Stimulated activated CD8-positive, alpha-beta memory T cell treated with anti-CD3 and anti-CD28 coated beads, Interleukin-7, amount 100 ng/mL, for 48 hours (primary cell): ENCODE measurements at regions not wholly inside any gene's neighbourhood (a gene's known extent, or its start where the extent isn't known, plus 50 kb on each side); places are given as distances from the start of the nearest gene placed in this dataset.
"Not testable (repeated sequence)": the region's sequence is repeated elsewhere in the genome, so short reads cannot be mapped to it uniquely, and the experiment has no call there.

Experiments used
- DNase-seq, 2 donors: peaks; one replicate each; pipeline ENCODE4 v3.0.0-alpha.2; 2020; ENCODE audit warnings: low read depth in 1 of 2; ENCODE audit errors: extremely low read depth in 1 of 2

GRCh38 chr6:15114061-15114460 lies 131.8 kb upstream of the JARID2 start:
- DNase-seq, result no peak

DNA sequence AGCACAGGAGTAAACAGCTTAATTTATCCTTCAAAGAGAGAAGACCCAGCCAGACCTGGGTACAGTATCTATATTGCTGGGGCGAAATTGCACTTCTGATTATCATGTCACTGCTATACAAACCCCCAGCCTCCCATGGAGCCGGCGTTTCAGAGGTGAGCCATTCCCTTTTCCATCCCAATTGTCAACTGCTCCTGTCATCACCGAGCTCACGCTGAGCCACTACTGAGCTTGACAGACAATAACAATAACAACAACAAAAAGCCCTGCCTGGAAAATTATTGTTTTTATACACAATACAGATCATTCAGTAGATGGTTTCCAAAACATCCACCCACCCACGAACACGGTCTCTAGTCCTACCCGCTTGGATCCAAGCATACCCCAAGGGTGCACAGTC lies 129.0 kb upstream of the JARID2 start:
- no peak for DNase-seq

- no peak for DNase-seq
Measured at GRCh38 chr6:15121443-15121842, 124.4 kb upstream of the JARID2 start.

DNA sequence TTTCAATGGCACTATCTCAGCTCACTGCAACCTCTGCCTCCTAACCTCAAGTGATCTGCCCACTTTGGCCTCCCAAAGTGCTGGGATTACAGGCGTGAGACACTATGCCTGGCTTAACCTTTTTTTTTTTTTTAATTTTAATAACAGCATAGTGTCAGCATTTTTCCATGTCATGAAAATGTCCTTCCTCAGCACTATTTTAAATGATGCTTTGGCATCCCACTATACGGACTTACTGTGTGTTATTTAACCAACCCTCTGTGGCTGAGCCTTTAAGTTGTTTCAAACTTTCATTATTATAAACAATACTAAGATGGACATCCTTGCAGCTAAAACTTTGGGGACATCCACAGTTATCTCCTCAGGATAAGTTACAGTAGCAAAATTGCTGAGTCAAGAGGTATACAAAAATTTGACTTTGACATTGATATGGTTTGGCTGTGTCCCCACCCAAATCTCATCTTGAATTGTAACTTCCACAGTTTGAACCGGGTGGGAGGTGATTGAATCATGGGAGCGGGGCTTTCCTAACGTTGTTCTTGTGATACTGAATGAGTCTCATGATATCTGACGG lies 123.8 kb upstream of the JARID2 start:
- DNase-seq, result no peak

DNA sequence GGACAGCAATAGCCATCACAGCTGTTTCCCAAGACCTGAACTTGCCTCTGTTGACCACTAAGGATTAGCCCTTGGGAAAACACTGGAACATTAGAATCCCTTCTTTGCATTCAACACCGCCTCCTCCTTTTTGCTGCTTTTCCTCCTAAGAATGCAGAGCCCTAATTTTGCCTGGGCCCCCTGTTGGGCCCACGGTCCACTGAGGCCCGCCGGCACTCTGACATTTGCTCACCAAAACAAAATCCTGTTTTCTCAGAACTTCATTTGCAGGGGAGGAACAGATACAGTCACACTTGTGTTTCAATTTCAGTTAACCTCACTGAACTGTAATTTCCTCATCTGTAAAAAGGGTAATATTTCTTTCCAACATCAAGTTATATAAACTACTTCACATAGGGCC lies 116.0 kb upstream of the JARID2 start:
- no peak for DNase-seq

DNA sequence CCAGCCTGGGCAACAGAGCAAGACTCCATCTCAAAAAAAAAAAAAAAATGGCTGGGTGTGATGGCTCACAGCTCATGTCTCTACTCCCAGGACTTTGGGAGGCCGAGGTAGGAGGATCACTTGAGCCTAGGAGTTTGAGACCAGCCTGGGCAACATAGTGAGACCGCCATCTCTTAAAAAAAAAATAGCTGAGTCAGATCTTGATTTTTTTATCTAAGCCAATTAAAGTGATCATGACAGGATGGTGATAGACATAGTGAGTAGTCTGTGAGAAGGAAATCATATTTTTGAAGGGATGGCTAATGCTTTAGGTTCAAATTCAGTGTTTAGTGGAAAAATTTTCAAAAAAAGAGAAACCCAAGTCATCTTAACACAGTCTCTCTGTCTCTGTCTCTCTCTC lies 114.6 kb upstream of the JARID2 start:
- DNase-seq, result no peak

DNA sequence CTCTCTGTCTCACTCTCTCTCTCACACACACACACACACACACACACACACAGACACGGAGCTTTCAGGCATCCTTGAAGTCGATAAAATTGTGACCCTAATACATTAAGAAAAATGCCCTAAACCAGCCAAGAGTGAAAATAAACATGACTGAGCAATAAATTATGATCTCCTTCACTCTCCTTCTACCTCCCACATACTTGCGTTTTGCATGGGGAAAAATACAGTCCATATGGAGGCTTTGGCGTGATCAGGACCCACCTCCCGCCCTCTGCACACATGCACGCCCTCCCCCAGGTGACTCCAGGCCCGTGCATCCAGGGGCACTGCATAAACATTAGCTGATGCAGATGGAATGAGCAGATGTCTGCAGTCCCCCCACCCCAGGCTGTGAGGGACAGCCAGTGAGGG lies 114.2 kb upstream of the JARID2 start:
- no peak for DNase-seq

GRCh38 chr6:15132167-15132566 lies 113.7 kb upstream of the JARID2 start:
- DNase-seq, result no peak

DNA sequence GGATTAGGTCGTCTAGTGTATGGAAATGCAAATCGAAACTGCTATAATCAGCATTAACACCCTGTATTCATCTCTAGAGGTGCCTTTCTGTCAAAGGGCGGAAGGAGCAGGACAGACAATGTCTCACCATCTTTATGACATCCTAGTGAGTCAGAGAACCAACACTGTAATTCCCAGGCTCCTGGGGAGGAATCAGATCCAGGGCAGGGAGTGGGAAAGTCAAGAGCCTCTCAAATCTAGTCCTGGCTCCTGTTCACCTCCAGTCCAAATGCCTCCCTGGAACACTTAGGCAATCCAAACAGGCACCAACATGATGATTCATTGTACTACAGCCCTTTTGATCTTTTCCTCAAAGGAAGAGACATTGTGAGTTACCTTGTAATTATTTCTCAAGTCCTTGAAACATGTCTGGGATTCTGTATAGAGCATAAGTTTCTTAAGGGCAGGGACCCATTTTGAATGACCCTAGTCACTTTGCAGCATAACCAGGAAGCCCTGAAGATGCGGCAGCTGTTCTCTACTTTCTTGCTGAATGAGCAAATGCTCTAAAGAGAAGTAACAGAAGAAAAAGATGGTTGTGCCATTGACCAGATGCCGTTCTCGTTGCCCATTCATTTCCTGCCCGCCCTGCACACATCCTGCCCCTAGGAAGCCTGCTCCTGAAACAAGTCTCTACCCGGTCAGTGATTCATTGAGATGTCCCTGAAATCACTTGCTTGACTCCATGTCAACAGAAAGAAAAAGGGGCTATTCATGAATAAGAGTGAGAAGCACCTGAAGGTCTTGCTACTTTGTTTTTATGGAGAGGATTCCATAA lies 112.8 kb upstream of the JARID2 start:
- no peak for DNase-seq

GRCh38 chr6:15137086-15137485 lies 108.8 kb upstream of the JARID2 start:
- DNase-seq, result no peak

- no peak for DNase-seq
Measured at GRCh38 chr6:15143086-15143485, 102.8 kb upstream of the JARID2 start.

DNA sequence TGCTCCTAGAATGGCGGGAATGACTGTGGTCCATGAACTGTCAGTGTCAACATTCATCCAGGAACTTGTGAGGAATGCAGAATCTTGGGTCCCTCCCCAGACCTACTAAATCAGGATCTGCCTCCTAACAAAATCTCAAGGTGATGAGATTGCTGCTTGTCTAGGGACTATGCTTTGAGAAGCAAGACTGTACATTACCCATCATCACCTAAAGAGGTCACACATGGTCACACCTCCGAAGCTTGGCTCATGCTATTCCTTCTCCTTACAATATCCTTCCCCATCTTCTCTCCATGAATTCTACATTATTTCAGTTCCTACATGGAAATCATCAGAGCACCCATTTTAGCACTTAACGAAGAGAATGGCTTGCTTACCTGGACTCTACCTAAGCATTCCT lies 102.3 kb upstream of the JARID2 start:
- no peak for DNase-seq

DNA sequence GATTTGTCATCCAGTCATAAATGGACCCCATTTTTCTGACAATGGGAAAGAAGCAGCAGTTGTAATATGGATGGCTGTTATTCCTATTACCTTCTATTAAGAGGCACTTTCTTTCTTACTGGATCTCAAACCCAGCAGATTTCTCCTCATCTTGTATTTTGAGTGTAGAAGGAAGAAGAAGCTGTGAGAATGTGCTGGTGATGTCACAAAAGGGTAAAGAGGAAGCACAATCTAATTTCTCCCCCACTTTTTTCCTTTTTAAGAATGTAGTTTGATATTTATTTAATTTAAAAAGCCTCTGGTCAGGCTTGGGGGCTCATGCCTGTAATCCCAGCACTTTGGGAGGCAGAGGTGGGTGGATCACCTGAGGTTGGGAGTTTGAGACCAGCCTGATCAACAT lies 100.0 kb upstream of the JARID2 start:
- DNase-seq, result no peak

DNA sequence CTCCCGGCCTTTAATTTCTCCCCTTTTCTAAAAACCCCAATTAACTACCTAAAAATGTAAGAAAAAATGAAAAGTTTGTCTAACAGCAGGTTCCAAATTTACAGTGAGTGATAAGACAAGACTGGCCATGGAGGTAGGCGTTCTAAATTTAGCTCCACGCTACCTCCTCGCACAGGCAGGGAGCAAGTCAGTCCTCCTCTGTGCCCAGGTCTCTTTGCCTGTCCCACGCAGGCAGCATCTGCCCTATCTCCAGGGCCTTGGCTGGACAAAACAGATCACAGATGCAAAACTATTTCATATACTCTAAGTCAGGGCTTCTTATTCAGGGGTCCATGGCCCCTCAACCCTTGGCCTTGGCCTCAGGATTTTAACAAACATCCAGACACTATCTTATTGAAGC lies 98.0 kb upstream of the JARID2 start:
- DNase-seq, result no peak

DNA sequence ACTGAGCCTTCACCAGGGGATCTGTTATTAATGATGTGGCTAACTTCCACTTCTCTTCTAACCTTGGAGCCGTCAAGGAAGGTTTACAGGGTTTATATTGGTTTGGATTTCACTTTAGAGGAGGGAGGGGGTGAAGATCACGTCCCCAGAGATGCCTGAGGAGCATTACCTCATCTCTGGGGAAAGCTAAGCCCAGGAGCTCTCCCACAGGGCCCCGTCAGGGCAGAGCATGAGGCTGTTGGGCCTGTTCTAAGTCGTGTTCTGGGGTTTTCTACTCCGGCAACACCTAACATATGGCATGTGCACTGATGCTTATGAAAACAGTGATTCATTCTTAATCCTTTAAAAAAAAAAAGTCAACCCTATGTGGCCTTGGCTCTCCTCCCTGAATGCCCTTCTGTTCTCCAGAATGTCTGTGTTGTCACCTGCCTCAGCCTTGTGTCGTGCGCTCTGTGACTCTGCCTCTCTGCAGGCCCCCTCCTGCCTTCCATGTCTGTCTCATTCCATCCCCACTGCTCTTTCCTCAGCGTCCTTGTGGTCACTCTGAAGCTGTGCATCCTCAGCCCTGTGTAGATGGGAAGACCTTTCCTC lies 97.4 kb upstream of the JARID2 start:
- no peak for DNase-seq

- no peak for DNase-seq
Measured at GRCh38 chr6:15150207-15150606, 95.7 kb upstream of the JARID2 start.

GRCh38 chr6:15152700-15153099 lies 93.2 kb upstream of the JARID2 start:
- no peak for DNase-seq

DNA sequence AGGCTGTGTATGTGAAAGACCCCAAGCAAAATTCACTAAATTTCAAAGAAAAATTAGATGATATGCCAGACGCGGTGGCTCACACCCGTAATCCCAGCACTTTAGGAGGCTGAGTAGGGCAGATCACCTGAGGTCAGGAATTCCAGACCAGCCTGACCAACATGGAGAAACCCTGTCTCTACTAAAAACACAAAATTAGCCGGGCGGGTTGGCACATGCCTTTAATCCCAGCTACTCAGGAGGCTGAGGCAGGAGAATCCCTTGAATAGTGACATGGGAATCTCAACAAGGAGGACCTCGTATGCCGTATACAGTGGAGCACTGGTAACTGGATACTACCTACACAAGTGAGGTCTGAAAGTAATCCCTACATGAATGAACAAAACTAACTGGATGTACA lies 92.7 kb upstream of the JARID2 start:
- no peak for DNase-seq

GRCh38 chr6:15157479-15157878 lies 88.4 kb upstream of the JARID2 start:
- DNase-seq, result no peak

GRCh38 chr6:15158821-15159619 lies 86.8 kb upstream of the JARID2 start:
- no peak for DNase-seq

DNA sequence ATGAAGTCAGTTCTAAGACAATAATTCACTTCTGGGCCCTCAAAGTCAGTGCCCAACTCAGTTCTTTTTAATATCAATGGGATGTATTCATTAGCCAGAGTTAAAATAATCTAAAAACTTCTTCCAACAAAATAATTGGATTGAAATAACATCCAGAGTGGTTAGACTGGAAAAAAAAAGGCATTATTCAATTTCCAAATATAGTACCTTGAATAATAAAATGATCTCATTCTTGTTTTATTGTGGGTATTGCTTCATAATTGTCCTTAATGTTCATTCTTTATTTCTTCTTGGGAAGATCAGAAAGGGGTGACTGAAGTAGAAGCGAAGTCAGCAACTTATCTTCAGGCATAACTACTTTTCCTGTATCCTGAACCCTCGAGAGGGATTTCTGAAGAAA lies 85.1 kb upstream of the JARID2 start:
- no peak for DNase-seq

- DNase-seq, result not testable (repeated sequence)
Measured at GRCh38 chr6:15164855-15165254, 81.0 kb upstream of the JARID2 start.
